ENCODE measurements at regions not wholly inside any gene's neighbourhood (a gene's known extent, or its start where the extent isn't known, plus 50 kb on each side); places are given as distances from the start of the nearest gene placed in this dataset.

GRCh38 chr12:82565966-82566365 is 120.7 kb upstream of the TMTC2 start:
- DNase-seq (ENCODE audit: low read depth): no peak
- no peak overlapping the region for H3K4me3 ChIP-seq (ENCODE audit: low read length)
- TF ChIP-seq CTCF (conservative IDR thresholded peaks at IDR 0.05; ENCODE audit: low read depth, low read length): no peak

- TF ChIP-seq CTCF (conservative IDR thresholded peaks at IDR 0.05; ENCODE audit: low read depth, low read length): no peak
- DNase-seq (ENCODE audit: low read depth): no peak
- no peak overlapping the region for H3K4me3 ChIP-seq (ENCODE audit: low read length)
Measured at GRCh38 chr12:82567688-82568087, 119.0 kb upstream of the TMTC2 start.

GRCh38 chr12:82574191-82574590 is 112.5 kb upstream of the TMTC2 start:
- no peak for DNase-seq (ENCODE audit: low read depth)
- no peak for TF ChIP-seq CTCF (conservative IDR thresholded peaks at IDR 0.05; ENCODE audit: low read depth, low read length)
- H3K4me3 ChIP-seq (ENCODE audit: low read length): no peak overlapping the region

GRCh38 chr12:82578725-82579124 is 108.0 kb upstream of the TMTC2 start:
- no peak for DNase-seq (ENCODE audit: low read depth)
- H3K4me3 ChIP-seq (ENCODE audit: low read length): no peak overlapping the region
- TF ChIP-seq CTCF (conservative IDR thresholded peaks at IDR 0.05; ENCODE audit: low read depth, low read length): no peak

GRCh38 chr12:82583756-82584155 is 103.0 kb upstream of the TMTC2 start:
- TF ChIP-seq CTCF (conservative IDR thresholded peaks at IDR 0.05; ENCODE audit: low read depth, low read length): no peak
- no peak overlapping the region for H3K4me3 ChIP-seq (ENCODE audit: low read length)
- DNase-seq (ENCODE audit: low read depth): no peak

GRCh38 chr12:82593143-82593542 is 93.6 kb upstream of the TMTC2 start:
- no peak overlapping the region for H3K4me3 ChIP-seq (ENCODE audit: low read length)
- no peak for TF ChIP-seq CTCF (conservative IDR thresholded peaks at IDR 0.05; ENCODE audit: low read depth, low read length)
- no peak for DNase-seq (ENCODE audit: low read depth)

- DNase-seq (ENCODE audit: low read depth): peak; percentile 3
- TF ChIP-seq CTCF (conservative IDR thresholded peaks at IDR 0.05; ENCODE audit: low read depth, low read length): no peak
- H3K4me3 ChIP-seq (ENCODE audit: low read length): no peak overlapping the region
Measured at GRCh38 chr12:82593901-82594396, 92.8 kb upstream of the TMTC2 start.

Data from retinal pigment epithelial cell (primary cell).